H1 (cell line): ENCODE measurements at regions not wholly inside any gene's neighbourhood (a gene's known extent, or its start where the extent isn't known, plus 50 kb on each side); places are given as distances from the start of the nearest gene placed in this dataset.

Experiments used
- ASH2L ChIP-seq: fragments of 200-600, 300-600 bp; sonication (generic); IDR thresholded peaks from one replicate; pipeline ENCODE4 v1.7.1; 2017; ENCODE audit warnings: low read length
- ATF2 ChIP-seq: IDR thresholded peaks from 2 replicates; pipeline ENCODE4 v1.6.1; 2012; ENCODE audit warnings: low read length, inconsistent platforms
- ATF3 ChIP-seq: IDR thresholded peaks from 2 replicates; pipeline ENCODE4 v1.6.1; 2011; ENCODE audit warnings: low read depth, mild to moderate bottlenecking, low read length; ENCODE audit not compliant: insufficient read depth
- CHD2 ChIP-seq: IDR thresholded peaks from 2 replicates; pipeline ENCODE4 v1.6.1; 2012; ENCODE audit warnings: low read length, improper control_type of control experiment
- CHD7 ChIP-seq: fragments of 300-600 bp; sonication (generic); IDR thresholded peaks from 2 replicates; pipeline ENCODE4 v1.7.1; 2012; ENCODE audit warnings: low read length, moderate library complexity, mild to moderate bottlenecking, inconsistent platforms; ENCODE audit not compliant: insufficient replicate concordance
- CTCF ChIP-seq, 3 experiments: IDR thresholded peaks; 1 replicate in 2 of 3; 2 replicates in 1 of 3; pipeline versions ENCODE4 v1.5.1 to v1.6.1; 2011; ENCODE audit warnings: low read length in 3 of 3, mild to moderate bottlenecking in 3 of 3, inconsistent platforms in 2 of 3, low read depth in 1 of 3, moderate library complexity in 1 of 3; ENCODE audit not compliant: insufficient read depth in 1 of 3; ENCODE audit errors: control extremely low read depth in 1 of 3
- EGR1 ChIP-seq: IDR thresholded peaks from 2 replicates; pipeline ENCODE4 v1.6.1; 2011; ENCODE audit warnings: low read depth, low read length, borderline replicate concordance
- EZH2 ChIP-seq: fragments of 200-600 bp; sonication (generic); IDR thresholded peaks from 2 replicates; pipeline ENCODE4 v1.7.1; 2012; ENCODE audit warnings: low read depth, mild to moderate bottlenecking, moderate library complexity, low read length, inconsistent platforms; ENCODE audit not compliant: severe bottlenecking
- MAX ChIP-seq: IDR thresholded peaks from 2 replicates; pipeline ENCODE4 v1.6.1; 2012; ENCODE audit warnings: inconsistent platforms
- POLR2AphosphoS5 ChIP-seq: IDR thresholded peaks from 2 replicates; pipeline ENCODE4 v1.6.1; 2011; ENCODE audit warnings: low read depth, low read length
- TAF1 ChIP-seq: IDR thresholded peaks from 2 replicates; pipeline ENCODE4 v1.6.1; 2011; ENCODE audit warnings: mild to moderate bottlenecking, low read depth, low read length
- ZNF274 ChIP-seq: IDR thresholded peaks from 2 replicates; pipeline ENCODE4 v1.7.0; 2012; ENCODE audit warnings: low read length, borderline replicate concordance; ENCODE audit errors: extremely low read depth

GRCh38 chr9:1869843-1870242 lies 145.3 kb upstream of the SMARCA2 start:
- TF ChIP-seq CTCF (IDR thresholded peaks at IDR 0.05; ENCODE audit: control extremely low read depth in 1 of 3, insufficient read depth in 1 of 3, low read depth in 1 of 3, low read length in 3 of 3), result peak; percentile 42 to 82 (median 74)
- TF ChIP-seq TAF1, result no peak
- no peak for TF ChIP-seq ASH2L
- no peak for TF ChIP-seq ATF3
- TF ChIP-seq POLR2AphosphoS5, result no peak
- no peak for TF ChIP-seq CHD7
- no peak for TF ChIP-seq EGR1
- no peak for TF ChIP-seq MAX
- TF ChIP-seq CHD2, result no peak
- no peak for TF ChIP-seq ATF2
- no peak for TF ChIP-seq EZH2
- TF ChIP-seq ZNF274, result no peak
